B cell (primary cell): ENCODE measurements at regions not wholly inside any gene's neighbourhood (a gene's known extent, or its start where the extent isn't known, plus 50 kb on each side); places are given as distances from the start of the nearest gene placed in this dataset.

Experiments used
- ATAC-seq: fragments of 200-7000 bp; cut with Tn5 transposase; one replicate; pipeline ENCODE4 v1.10.0; 2021; ENCODE audit warnings: low read depth, mild to moderate bottlenecking, moderate number of reproducible peaks, moderate library complexity
- CTCF ChIA-PET: fragments of 350-600 bp; sonication (Branson Sonifier 250); formaldehyde crosslinking; loops from one replicate; lab custom pipeline; 2021; ENCODE audit warnings: antibody characterized with exemption, inconsistent platforms; lab: Charles Lee
- POLR2A ChIA-PET: fragments of 350-600 bp; sonication (Branson Sonifier 250); formaldehyde crosslinking; loops from one replicate; lab custom pipeline; 2021; ENCODE audit warnings: antibody characterized with exemption; lab: Charles Lee
- DNase-seq: peaks from one replicate; pipeline ENCODE4 v3.0.0; 2013
- H2AFZ ChIP-seq: 2 replicates; pipeline ENCODE4 v1.6.1; 2012; ENCODE audit warnings: mild to moderate bottlenecking, low read depth, low read length; ENCODE audit not compliant: insufficient read depth, poor library complexity, severe bottlenecking
- H3K27ac ChIP-seq, 2 donors: 1 replicate in 1 of 2; 2 replicates in 1 of 2; pipeline ENCODE4 v1.5.1; 2012 to 2013; ENCODE audit warnings: low read length in 2 of 2, mild to moderate bottlenecking in 2 of 2, moderate library complexity in 1 of 2
- H3K27me3 ChIP-seq, 4 experiments: fragments of 200-600 bp in 1 of 4; sonication (generic) in 1 of 4; replicated peaks in 1 of 4; 1 replicate in 2 of 4; 2 replicates in 2 of 4; pipeline versions ENCODE4 v1.6.1 to v1.7.0; 2013 to 2016; ENCODE audit warnings: low read length in 3 of 4, mild to moderate bottlenecking in 2 of 4, mixed read lengths in 1 of 4, moderate library complexity in 1 of 4; ENCODE audit not compliant: insufficient read depth in 4 of 4, control insufficient read depth in 3 of 4; ENCODE audit errors: control extremely low read depth in 1 of 4
- H3K36me3 ChIP-seq, 2 experiments: replicated peaks in 1 of 2; 1 replicate in 1 of 2; 2 replicates in 1 of 2; pipeline versions ENCODE4 v1.6.1 to v1.7.1; 2013; ENCODE audit warnings: low read length in 1 of 2; ENCODE audit not compliant: insufficient read depth in 2 of 2, control insufficient read depth in 1 of 2; ENCODE audit errors: control extremely low read depth in 1 of 2, extremely low read depth in 1 of 2
- H3K4me1 ChIP-seq, 2 donors: fragments of 200-600 bp in 1 of 2; sonication (generic) in 1 of 2; 1 replicate in 1 of 2; 2 replicates in 1 of 2; pipeline versions ENCODE4 v1.5.1 to v1.6.1; 2013 to 2017; ENCODE audit warnings: low read length in 2 of 2; ENCODE audit not compliant: control insufficient read depth in 2 of 2, insufficient read depth in 2 of 2
- H3K4me2 ChIP-seq: replicated peaks from 2 replicates; pipeline ENCODE3; 2012; ENCODE audit warnings: mild to moderate bottlenecking, low read depth, low read length; ENCODE audit not compliant: poor library complexity, severe bottlenecking
- H3K4me3 ChIP-seq, 5 experiments: fragments of 200-600 bp in 1 of 5; sonication (generic) in 1 of 5; 1 replicate in 3 of 5; 2 replicates in 2 of 5; pipeline versions ENCODE4 v1.5.1 to v1.7.0; 2011 to 2016; ENCODE audit warnings: low read length in 4 of 5, mild to moderate bottlenecking in 4 of 5, low read depth in 2 of 5, control low read depth in 1 of 5, moderate library complexity in 1 of 5; ENCODE audit not compliant: insufficient read depth in 1 of 5; ENCODE audit errors: control extremely low read depth in 1 of 5, extremely low read depth in 1 of 5
- H3K79me2 ChIP-seq: fragments of 200-600 bp; sonication (generic); one replicate; pipeline ENCODE4 v1.6.0; 2016; ENCODE audit warnings: low read length; ENCODE audit not compliant: control insufficient read depth, insufficient read depth
- H3K9ac ChIP-seq: fragments of 200-600 bp; sonication (generic); 2 replicates; pipeline ENCODE4 v1.6.1; 2017; ENCODE audit warnings: mild to moderate bottlenecking, low read length, moderate library complexity
- H3K9me3 ChIP-seq, 3 donors: one replicate each; pipeline versions ENCODE4 v1.6.1 to v1.7.1; 2013; ENCODE audit warnings: low read length in 2 of 3; ENCODE audit not compliant: control insufficient read depth in 2 of 3, insufficient read depth in 1 of 3; ENCODE audit errors: control extremely low read depth in 1 of 3
- H4K20me1 ChIP-seq: 2 replicates; pipeline ENCODE4 v1.6.0; 2012; ENCODE audit warnings: mild to moderate bottlenecking, low read length; ENCODE audit not compliant: insufficient read depth, control insufficient read depth, poor library complexity, severe bottlenecking
- H3K27ac Mint-ChIP-seq: one replicate; pipeline ENCODE4 v1.8.0; 2021; ENCODE audit warnings: mixed read lengths
- H3K27me3 Mint-ChIP-seq: one replicate; pipeline ENCODE4 v1.8.0; 2021; ENCODE audit warnings: mixed read lengths
- H3K4me1 Mint-ChIP-seq: one replicate; pipeline ENCODE4 v1.8.0; 2021; ENCODE audit warnings: mixed read lengths
- H3K4me3 Mint-ChIP-seq: one replicate; pipeline ENCODE4 v1.8.0; 2021; ENCODE audit warnings: mixed read lengths
- H3K9me3 Mint-ChIP-seq: one replicate; pipeline ENCODE4 v1.8.0; 2022; ENCODE audit warnings: mixed read lengths; ENCODE audit not compliant: insufficient read depth
- CTCF ChIP-seq: fragments of 200-600 bp; IDR thresholded peaks from one replicate; pipeline ENCODE4 v1.8.0; 2022; ENCODE audit warnings: antibody characterized with exemption, mild to moderate bottlenecking
- EZH2 ChIP-seq: IDR thresholded peaks from 2 replicates; pipeline ENCODE4 v1.6.1; 2012; ENCODE audit warnings: borderline replicate concordance, low read depth, mild to moderate bottlenecking, moderate library complexity, low read length; ENCODE audit not compliant: insufficient read depth, poor library complexity, severe bottlenecking
- WGBS: methylation state at CpG from one replicate; pipeline ENCODE4 v1.1.5; 2013; ENCODE audit warnings: missing lambda C conversion rate; ENCODE audit not compliant: insufficient coverage; 5-methylcytosine and 5-hydroxymethylcytosine counted together
- intact Hi-C: fragments of 100-400 bp; cut with micrococcal nuclease; formaldehyde crosslinking; loops from one replicate; pipeline ENCODE4 v1.10.0; 2022

DNA sequence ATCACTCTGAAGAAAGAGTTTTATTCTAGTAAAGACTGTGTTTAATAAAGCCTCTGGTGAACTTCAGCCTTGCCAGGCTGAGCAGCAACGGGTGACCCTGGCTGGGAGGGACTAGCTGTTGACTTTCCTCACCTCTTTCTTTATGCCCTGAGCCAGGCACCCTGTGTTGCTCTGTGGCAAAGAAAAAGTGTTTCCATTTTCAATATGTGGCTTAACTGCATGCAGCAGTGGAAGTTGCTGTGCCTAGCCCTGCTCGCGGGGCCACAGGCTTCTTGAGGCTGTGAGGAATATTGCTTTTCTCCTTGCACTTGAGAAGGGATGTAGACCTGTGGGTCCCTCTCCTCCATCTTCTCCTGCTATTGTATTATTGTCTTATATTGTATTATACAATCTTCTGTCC lies 67.0 kb downstream of the CXCL12 start:
- ATAC-seq = no peak
- intact Hi-C loops = no loop called here
- TF ChIP-seq EZH2 = no peak
- TF ChIP-seq CTCF = no peak
- H4K20me1 ChIP-seq = no peaks in the 10 kb centered on the region
- no peaks in the 10 kb centered on the region for H3K36me3 ChIP-seq
- peaks cover 3% of the 10 kb centered on the region for H3K27me3 Mint-ChIP-seq
- H3K9me3 ChIP-seq = peaks cover 0 to 12% (median 0%) of the 10 kb centered on the region in 3 donors
- ChIA-PET POLR2A (no interaction called here), CTCF (no interaction called here)
- H3K4me2 ChIP-seq = no peak overlapping the region
- H3K9me3 Mint-ChIP-seq = no peaks in the 10 kb centered on the region
- H3K9ac ChIP-seq = no peak overlapping the region
- DNase-seq = no peak
- no peaks in the 10 kb centered on the region for H3K79me2 ChIP-seq
- no peaks in the 10 kb centered on the region for H3K27me3 ChIP-seq
- no peak overlapping the region for H3K27ac Mint-ChIP-seq
- no peaks in the 10 kb centered on the region for H3K4me1 Mint-ChIP-seq
- H3K4me3 ChIP-seq = no peak overlapping the region
- no peaks in the 10 kb centered on the region for H3K4me1 ChIP-seq
- H3K27ac ChIP-seq = no peak overlapping the region
- H2AFZ ChIP-seq = no peak overlapping the region
- no CpG with 5 or more reads among the region's 3 CpGs for WGBS
- H3K4me3 Mint-ChIP-seq = no peak overlapping the region

DNA sequence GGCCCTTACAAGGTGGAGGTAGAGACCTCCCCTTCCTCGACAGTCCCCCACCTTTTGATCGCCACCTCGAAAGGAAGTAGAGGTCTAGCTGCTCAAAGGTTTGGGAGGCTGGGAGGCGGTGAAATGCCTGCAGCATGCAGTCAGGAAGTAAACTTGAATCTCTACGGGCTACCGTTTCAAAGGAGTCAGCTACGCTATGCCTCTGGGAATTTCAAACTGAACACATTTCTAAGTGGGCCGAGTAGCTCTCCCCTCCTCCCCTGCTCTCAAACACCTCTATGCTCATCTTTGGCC lies 68.0 kb downstream of the CXCL12 start:
- Histone ChIP-seq H3K4me2 (no peak overlapping the region), H3K79me2 (no peaks in the 10 kb centered on the region), H3K9me3 (peaks cover 0 to 12% (median 0%) of the 10 kb centered on the region in 3 donors), H3K4me3 (no peak overlapping the region), H4K20me1 (no peaks in the 10 kb centered on the region), H3K36me3 (no peaks in the 10 kb centered on the region), H3K27me3 (no peaks in the 10 kb centered on the region), H3K9ac (no peak overlapping the region), H2AFZ (no peak overlapping the region), H3K4me1 (no peaks in the 10 kb centered on the region), H3K27ac (no peak overlapping the region)
- intact Hi-C loops = no loop called here
- Mint-ChIP-seq H3K27me3 (peaks cover 9% of the 10 kb centered on the region), H3K27ac (no peak overlapping the region), H3K9me3 (no peaks in the 10 kb centered on the region), H3K4me3 (no peak overlapping the region), H3K4me1 (no peaks in the 10 kb centered on the region)
- ChIA-PET CTCF (no interaction called here), POLR2A (no interaction called here)
- TF ChIP-seq EZH2 = no peak
- TF ChIP-seq CTCF = no peak
- DNase-seq (no peak), ATAC-seq (no peak)
- WGBS = 82% methylated on average over 8 of the region's 8 CpGs
